ENCODE measurements at regions not wholly inside any gene's neighbourhood (a gene's known extent, or its start where the extent isn't known, plus 50 kb on each side); places are given as distances from the start of the nearest gene placed in this dataset.

- no peak for DNase-seq (ENCODE audit: low spot score)
Measured at GRCh38 chr12:91999823-92000222, 145.8 kb downstream of the BTG1 start.

DNA sequence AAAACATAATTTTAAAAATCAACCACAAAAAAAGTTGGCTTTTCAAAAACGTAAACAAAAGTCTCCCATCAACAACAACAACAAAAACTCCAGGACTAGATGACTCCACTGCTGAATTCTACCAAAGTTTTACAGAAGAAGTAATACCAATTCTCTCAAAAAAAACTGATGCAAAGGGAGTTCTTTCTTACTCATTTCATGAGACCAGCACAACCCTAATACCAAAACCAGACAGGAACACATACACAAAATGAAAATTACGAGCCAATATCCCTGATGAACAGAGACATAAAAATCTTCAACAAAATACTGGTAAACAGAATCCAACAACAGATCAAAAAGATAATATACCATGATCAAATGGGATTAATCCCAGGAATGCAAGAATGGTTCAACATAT, 147.3 kb downstream of the BTG1 start:
- DNase-seq (ENCODE audit: low spot score): no peak

DNA sequence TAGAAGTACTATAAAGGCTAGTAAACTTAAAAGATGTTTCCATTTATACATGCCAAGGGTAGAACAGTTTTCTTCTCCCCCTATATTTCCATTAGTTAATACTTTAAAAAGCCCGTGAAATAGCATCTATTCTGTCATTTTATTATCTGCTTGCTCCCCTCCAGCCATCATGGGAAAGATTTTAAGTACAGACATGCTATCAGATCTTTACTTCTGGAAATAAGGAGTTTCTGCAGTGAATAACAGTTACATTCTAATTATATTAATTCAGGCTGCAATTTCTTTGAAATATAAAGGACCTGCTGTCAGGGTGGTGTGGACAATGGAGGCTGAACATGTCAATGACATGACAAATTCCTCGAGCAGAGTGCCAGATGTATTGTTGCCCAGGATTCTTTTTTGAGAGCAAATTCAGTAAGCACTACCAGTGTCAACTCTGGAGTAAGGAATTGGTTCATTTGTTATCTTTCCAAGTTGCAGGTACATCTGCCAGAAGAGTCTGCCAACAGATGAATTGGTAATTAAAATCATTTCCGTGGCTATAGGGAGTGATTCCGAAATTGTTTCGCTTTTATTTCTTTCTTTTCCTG, 151.3 kb downstream of the BTG1 start:
- DNase-seq (ENCODE audit: low spot score): no peak

- no peak for DNase-seq (ENCODE audit: low spot score)
Measured at GRCh38 chr12:91993287-91994017, 152.2 kb downstream of the BTG1 start.

DNA sequence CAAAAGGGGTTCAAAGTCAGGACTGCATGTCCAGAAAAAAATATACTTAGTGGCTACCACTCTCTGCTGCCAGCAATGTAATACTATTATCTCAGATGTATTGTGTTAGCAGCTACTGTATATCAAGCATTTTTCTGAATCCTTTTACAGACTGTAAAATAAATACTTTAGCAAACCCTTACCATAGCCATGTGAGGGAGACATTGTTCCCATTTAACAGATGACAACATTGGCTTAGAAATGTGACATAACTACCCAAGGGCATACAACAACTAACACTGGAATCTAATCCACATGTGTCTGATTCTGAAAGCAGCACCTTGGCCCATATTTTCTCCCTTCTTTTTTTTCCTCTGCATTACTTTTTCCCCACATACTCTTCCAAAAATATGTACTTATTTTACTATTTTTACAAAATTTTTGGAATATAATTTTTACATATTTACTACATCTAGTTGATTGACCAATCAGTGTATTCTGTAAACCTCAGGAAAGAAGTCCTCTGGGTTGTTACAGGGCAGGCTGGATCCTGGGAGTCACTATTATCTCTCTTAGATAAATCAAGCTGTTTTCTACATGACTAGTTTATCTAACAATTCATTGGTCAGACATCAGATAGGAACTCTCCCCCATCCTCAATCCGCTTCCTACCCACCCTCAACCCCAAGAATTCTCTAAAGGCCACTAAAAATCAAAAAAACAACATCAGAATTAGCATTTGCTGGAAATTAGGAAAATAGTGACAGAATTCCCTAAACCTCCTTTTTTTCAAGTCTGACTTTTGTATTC, 154.1 kb downstream of the BTG1 start:
- DNase-seq (ENCODE audit: low spot score): no peak

- DNase-seq (ENCODE audit: low spot score): no peak
Measured at GRCh38 chr12:91990525-91990924, 155.1 kb downstream of the BTG1 start.

DNA sequence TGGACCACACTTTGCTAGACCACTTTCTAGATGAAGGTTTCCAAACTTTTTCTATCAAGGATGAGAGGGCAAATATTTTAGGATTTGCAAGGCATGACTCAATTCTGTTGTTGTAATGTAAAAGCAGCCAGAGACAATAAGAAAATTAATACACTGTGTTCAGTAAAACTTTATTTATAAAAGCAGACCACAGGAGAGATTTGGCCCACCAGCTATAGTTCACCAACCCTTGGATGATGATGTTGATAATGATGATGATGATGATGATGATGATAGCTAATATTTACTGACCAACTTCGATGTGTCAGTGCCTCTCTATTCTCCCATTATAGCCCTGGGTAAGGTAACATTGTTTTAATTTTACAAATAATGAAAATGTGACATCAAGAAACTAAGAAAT, 156.5 kb downstream of the BTG1 start:
- DNase-seq (ENCODE audit: low spot score): no peak

- no peak for DNase-seq (ENCODE audit: low spot score)
Measured at GRCh38 chr12:91988086-91988923, 157.3 kb downstream of the BTG1 start.

GRCh38 chr12:91986084-91986483, 159.6 kb downstream of the BTG1 start:
- no peak for DNase-seq (ENCODE audit: low spot score)

DNA sequence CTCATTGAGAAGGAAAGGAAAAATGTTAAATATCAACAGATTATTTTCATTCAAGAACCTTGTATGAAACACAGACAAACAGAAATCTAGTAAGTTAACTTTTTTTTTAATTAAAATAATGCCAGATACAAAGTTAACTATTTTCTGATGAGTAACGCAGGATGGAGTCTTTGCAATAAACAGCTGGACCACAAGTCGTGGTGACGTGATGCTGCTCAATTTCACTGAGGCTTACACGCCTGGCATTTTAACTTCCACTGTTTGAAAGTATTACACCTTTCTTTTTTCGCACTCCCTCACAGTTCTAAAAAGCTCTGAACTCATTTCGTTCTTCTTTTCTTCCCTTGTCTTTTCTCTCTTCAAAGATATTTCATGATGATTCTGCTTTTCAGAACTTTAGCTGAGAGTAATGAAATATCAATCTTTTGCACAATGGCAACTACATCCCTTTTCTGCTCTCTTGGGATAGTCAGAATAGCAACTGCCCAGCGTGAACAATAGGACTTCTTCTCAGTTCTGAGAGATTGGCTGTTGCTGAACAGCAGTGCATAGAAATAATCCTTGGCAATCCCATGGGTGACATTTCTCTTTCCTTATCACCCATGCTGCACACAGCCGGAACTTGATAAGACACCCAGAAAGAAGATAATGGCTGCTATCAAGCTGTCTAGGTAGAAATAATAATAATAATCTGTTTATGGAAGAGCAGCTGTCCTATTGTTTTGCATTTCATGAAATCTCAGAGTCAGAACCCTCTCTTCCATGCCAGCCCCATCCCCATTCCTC, 160.5 kb downstream of the BTG1 start:
- DNase-seq (ENCODE audit: low spot score): no peak

DNA sequence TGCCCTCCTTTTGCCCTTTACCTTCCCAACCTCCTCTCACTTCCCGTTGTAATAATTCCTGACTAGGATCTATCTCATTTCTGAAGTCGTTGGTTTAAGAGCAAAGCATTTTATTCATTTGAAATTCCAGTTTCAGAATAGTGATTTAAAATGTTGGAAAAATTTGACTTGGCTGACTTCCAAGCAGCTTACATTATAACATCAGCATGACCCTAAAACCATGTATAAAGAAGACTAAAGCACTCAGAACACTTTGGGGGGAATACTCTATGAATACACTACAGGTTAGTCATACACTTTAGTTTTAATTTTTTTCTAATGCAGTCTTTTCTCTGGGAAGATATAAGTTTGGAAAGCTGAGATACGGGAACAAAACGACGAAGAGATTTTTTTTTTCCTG, 161.1 kb downstream of the BTG1 start:
- no peak for DNase-seq (ENCODE audit: low spot score)

DNA sequence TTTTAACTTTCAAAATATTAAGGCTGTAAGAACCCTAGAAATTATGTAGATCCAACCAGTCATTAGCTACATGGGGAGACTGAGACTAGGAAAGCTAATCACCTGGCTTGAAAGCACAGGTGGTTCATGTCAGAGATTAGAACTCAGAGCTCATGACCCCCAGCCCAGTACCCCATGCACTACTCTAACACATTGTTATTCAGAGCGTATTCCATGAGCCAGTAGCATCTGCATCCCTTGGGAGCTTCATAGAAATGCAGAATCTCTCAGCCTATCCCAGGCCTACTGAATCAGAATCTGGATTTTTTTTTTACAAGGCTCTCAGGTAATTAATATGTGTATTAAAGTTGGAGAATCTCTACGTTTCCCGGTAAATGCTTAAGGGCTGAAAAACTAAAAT, 161.7 kb downstream of the BTG1 start:
- no peak for DNase-seq (ENCODE audit: low spot score)

GRCh38 chr12:91982946-91983345, 162.7 kb downstream of the BTG1 start:
- DNase-seq (ENCODE audit: low spot score): no peak

DNA sequence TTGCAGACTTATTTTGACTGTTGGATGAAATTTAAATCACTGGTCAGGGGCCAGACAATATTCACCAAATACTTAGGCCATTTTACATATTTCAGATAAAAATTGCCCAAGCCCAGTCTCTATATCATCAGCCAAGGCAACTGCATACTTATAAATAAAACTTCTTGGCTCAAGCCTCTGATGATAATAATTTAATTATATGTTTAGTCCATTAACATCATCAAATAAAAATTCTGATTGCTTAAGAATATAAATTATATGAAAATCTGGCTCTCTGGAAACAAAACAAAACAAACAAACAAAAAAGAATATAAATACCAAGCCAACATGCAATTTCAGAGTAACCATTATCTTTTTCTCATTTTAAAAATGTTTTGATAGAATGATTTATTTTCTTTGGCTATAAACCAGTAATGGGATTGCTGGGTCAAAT, 165.2 kb downstream of the BTG1 start:
- DNase-seq (ENCODE audit: low spot score): no peak

DNA sequence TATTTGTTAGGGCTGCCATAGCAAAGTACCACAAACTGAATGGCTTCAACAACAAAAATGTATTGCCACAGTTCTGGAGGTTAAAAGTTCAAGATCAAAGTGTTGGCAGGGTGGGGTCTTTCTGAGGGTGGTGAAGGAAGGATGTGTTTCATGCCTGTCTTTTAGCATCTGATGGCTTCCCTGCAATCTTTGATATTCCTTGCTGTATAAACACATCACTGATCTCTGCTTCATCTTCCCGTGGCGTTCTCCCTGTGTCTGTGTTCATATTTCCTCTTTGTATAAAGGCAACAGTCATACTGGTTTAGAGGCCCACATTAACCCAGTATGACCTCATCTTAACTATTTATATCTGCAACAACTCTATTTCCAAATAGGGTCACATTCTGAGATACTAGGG, 167.5 kb downstream of the BTG1 start:
- no peak for DNase-seq (ENCODE audit: low spot score)

DNA sequence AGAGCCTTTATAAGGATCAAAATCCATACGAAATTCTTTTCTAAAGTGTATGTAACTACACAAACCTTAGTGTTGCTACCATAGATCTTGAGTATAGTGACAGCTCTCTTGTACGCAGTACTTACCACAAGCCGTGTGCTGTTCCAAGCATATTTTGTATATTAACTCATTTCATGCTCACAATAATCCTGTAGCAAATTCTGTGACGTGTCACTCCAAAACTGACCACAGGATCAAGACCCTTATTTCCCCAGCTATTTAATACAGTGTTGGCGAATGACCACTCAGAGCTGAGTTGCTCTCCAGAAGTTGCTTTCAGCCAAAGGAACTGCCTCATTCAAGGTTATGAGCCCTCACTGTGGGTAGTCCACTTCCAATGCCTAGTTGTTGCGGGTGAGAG, 169.8 kb downstream of the BTG1 start:
- no peak for DNase-seq (ENCODE audit: low spot score)

DNA sequence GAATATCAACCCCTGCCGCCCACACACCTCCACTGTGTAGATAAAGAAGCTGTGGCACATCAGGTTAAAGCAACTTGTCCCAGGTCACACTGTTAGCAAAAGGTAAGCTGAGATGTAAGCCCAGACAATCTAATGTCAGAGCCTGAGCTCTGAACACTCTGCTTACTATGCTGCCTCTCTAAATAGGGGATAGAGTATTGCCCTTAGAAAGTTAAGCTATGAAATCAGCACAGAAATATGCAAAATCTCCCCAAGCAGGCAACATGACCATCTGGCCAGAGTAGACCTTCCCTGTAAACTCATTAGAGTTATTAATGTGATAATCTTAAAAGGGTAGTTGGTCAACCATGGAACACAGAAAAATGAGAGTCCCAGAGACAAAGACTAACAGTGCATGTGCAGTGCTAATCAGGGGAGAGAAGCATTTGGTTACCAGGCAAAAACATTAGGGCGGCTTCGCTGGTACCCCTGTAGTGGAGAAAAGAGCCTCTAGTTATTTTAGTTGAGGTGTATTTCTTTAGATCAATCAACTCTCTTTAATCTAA, 171.0 kb downstream of the BTG1 start:
- DNase-seq (ENCODE audit: low spot score): no peak

DNA sequence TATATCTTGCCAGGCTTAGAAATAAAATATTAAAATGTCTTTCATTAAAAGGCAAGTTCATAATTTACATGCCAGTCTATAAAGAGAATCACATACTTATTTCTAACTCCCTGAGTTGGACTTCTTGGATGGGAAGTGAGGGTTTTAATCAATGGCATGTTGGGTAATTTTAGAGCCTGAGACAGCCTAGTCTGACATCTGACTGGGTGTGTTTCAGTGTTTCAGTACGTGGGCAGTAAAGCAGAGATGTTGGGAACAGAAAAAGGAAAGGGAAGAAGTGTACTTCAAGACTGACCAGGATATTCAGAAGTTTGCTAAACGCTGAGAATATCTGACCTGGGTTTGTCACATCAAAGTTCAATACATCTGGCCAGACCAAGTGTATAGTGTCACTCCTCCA, 171.8 kb downstream of the BTG1 start:
- no peak for DNase-seq (ENCODE audit: low spot score)

DNA sequence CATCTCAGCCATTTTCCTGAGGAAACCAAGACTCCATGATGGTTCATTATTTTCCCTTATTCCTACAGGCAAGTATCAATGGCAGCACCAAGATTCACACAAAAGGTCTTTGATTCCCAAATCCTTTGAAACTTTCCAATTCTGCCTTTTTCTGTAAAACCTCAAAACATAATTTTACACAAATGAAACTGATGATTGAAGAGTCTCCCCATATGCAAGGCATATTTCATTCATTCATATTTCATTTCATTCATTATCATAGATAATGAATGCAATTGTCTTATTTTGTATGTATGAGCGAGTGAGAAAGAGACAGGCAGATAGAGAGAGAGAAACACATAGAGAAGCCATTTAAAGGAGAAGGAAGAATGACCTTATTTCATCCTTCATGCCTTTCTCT, 172.8 kb downstream of the BTG1 start:
- DNase-seq (ENCODE audit: low spot score): no peak

- no peak for DNase-seq (ENCODE audit: low spot score)
Measured at GRCh38 chr12:91968777-91969171, 176.9 kb downstream of the BTG1 start.

GRCh38 chr12:91968076-91968776, 177.4 kb downstream of the BTG1 start:
- DNase-seq (ENCODE audit: low spot score): no peak

Data from COLO829 (cell line).